Panc1 (cell line): ENCODE measurements at regions not wholly inside any gene's neighbourhood (a gene's known extent, or its start where the extent isn't known, plus 50 kb on each side); places are given as distances from the start of the nearest gene placed in this dataset.
"Not testable (repeated sequence)": the region's sequence is repeated elsewhere in the genome, so short reads cannot be mapped to it uniquely, and the experiment has no call there.

Source experiments
- ATAC-seq: fragments of 200-7000 bp; cut with Tn5 transposase; 2 replicates; pipeline ENCODE4 v1.9.1; 2020; ENCODE audit warnings: mild to moderate bottlenecking, moderate library complexity
- BruUV-seq: library from RNA; stranded (reverse); fragments of 400-500 nt; replicated peaks from 2 replicates; lab custom pipeline; 2021; lab: Mats Ljungman, UMichigan
- CTCF ChIA-PET: fragments of 300-600 bp; sonication (Branson Sonifier 250); formaldehyde crosslinking; loops from one replicate; lab custom pipeline; 2022; ENCODE audit warnings: antibody characterized with exemption; lab: Charles Lee
- POLR2A ChIA-PET: fragments of 300-600 bp; sonication (Branson Sonifier 250); formaldehyde crosslinking; loops from one replicate; lab custom pipeline; 2022; ENCODE audit warnings: antibody characterized with exemption; lab: Charles Lee
- DNase-seq: peaks from one replicate; pipeline ENCODE4 v3.0.0-alpha.2; 2010; ENCODE audit warnings: low read depth, low spot score
- H3K27ac ChIP-seq: 2 replicates; pipeline ENCODE4 v1.5.1; 2011; ENCODE audit warnings: mild to moderate bottlenecking, low read length, inconsistent platforms
- H3K27me3 ChIP-seq: fragments of 200-500 bp; sonication (Bioruptor generic); 2 replicates; pipeline ENCODE4 v1.6.0; 2014; ENCODE audit warnings: low read length, inconsistent platforms; ENCODE audit not compliant: control insufficient read depth, insufficient read depth
- H3K36me3 ChIP-seq: fragments of 200-500 bp; sonication (Bioruptor generic); 2 replicates; pipeline ENCODE4 v1.5.1; 2014; ENCODE audit warnings: inconsistent platforms, mild to moderate bottlenecking, low read length, moderate library complexity; ENCODE audit not compliant: control insufficient read depth, insufficient read depth
- H3K4me1 ChIP-seq: 2 replicates; pipeline ENCODE4 v1.5.1; 2011; ENCODE audit warnings: inconsistent platforms, mild to moderate bottlenecking, low read length, moderate library complexity; ENCODE audit not compliant: control insufficient read depth, insufficient read depth
- H3K4me3 ChIP-seq, 2 experiments: 2 replicates each; pipeline ENCODE4 v1.5.1; 2011 to 2012; ENCODE audit warnings: low read depth in 2 of 2, low read length in 2 of 2, mild to moderate bottlenecking in 2 of 2, inconsistent platforms in 1 of 2, moderate library complexity in 1 of 2
- H3K9me3 ChIP-seq: fragments of 200-500 bp; sonication (Bioruptor generic); 2 replicates; pipeline ENCODE4 v1.5.1; 2014; ENCODE audit warnings: low read depth, mild to moderate bottlenecking, inconsistent platforms, low read length, moderate library complexity; ENCODE audit not compliant: control insufficient read depth, insufficient read depth
- POLR2AphosphoS5 ChIP-seq: IDR thresholded peaks from 2 replicates; pipeline ENCODE4 v1.6.1; 2012; ENCODE audit warnings: mild to moderate bottlenecking, low read depth, low read length, moderate library complexity
- SIN3A ChIP-seq: IDR thresholded peaks from 2 replicates; pipeline ENCODE4 v1.6.1; 2012; ENCODE audit warnings: low read depth, mild to moderate bottlenecking, low read length, moderate library complexity, borderline replicate concordance; ENCODE audit not compliant: insufficient read depth
- TCF7L2 ChIP-seq: IDR thresholded peaks from 2 replicates; pipeline ENCODE4 v1.6.1; 2011; ENCODE audit warnings: mild to moderate bottlenecking, low read depth, low read length, inconsistent platforms
- in situ Hi-C: cut with HindIII; loops from 2 replicates; pipeline ENCODE4 v1.10.0; 2016; ENCODE audit warnings: low sequenced_read_pairs, low pct_unique_long_range_greater_than_20kb
- intact Hi-C: fragments of 100-400 bp; cut with micrococcal nuclease; formaldehyde crosslinking; loops from one replicate; pipeline ENCODE4 v1.10.0; 2022; ENCODE audit not compliant: unreplicated experiment
- TF ChIP-seq, protein P1 (sequence below), 2 experiments: IDR thresholded peaks; 2 replicates each; pipeline ENCODE4 v1.6.1; 2011 to 2012; ENCODE audit warnings: low read depth in 2 of 2, control low read depth in 1 of 2, low read length in 1 of 2, mild to moderate bottlenecking in 1 of 2, moderate library complexity in 1 of 2; ENCODE audit not compliant: insufficient read depth in 1 of 2
- TF ChIP-seq, protein P2 (sequence below): fragments of 450-650 bp; IDR thresholded peaks from 2 replicates; pipeline ENCODE4 v1.5.1; 2017; ENCODE audit warnings: mild to moderate bottlenecking

DNA sequence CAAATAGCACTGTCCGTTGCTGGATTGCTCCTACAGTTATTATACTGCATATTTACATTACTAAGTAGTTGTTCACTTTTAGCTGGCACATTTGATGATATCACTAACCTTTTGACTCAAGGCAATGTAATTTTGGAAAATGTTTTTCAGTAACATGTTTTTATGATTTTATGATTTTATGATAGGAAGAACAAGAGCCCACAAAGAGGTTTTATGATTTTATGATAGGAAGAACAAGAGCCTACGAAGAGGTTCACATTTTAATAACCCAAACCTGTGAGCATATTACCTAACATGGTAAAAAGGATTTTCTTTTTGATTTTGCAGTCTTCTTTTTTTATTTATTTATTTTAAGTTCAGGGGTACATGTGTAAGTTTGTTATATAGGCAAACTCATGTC, 172.3 kb upstream of the TPM1 start:
- no peak overlapping the region for H3K27ac ChIP-seq
- no TSS peak for BruUV-seq
- POLR2A ChIA-PET = no interaction called here
- intact Hi-C loops (no loop called here), in situ Hi-C loops (no loop called here)
- TF ChIP-seq SIN3A (no peak), TCF7L2 (no peak), POLR2AphosphoS5 (no peak)
- TF ChIP-seq, protein P1, sequence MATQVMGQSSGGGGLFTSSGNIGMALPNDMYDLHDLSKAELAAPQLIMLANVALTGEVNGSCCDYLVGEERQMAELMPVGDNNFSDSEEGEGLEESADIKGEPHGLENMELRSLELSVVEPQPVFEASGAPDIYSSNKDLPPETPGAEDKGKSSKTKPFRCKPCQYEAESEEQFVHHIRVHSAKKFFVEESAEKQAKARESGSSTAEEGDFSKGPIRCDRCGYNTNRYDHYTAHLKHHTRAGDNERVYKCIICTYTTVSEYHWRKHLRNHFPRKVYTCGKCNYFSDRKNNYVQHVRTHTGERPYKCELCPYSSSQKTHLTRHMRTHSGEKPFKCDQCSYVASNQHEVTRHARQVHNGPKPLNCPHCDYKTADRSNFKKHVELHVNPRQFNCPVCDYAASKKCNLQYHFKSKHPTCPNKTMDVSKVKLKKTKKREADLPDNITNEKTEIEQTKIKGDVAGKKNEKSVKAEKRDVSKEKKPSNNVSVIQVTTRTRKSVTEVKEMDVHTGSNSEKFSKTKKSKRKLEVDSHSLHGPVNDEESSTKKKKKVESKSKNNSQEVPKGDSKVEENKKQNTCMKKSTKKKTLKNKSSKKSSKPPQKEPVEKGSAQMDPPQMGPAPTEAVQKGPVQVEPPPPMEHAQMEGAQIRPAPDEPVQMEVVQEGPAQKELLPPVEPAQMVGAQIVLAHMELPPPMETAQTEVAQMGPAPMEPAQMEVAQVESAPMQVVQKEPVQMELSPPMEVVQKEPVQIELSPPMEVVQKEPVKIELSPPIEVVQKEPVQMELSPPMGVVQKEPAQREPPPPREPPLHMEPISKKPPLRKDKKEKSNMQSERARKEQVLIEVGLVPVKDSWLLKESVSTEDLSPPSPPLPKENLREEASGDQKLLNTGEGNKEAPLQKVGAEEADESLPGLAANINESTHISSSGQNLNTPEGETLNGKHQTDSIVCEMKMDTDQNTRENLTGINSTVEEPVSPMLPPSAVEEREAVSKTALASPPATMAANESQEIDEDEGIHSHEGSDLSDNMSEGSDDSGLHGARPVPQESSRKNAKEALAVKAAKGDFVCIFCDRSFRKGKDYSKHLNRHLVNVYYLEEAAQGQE (IDR thresholded peaks at IDR 0.05; ENCODE audit: insufficient read depth in 1 of 2, low read depth in 2 of 2, low read length in 1 of 2) = no peak
- TF ChIP-seq, protein P2, sequence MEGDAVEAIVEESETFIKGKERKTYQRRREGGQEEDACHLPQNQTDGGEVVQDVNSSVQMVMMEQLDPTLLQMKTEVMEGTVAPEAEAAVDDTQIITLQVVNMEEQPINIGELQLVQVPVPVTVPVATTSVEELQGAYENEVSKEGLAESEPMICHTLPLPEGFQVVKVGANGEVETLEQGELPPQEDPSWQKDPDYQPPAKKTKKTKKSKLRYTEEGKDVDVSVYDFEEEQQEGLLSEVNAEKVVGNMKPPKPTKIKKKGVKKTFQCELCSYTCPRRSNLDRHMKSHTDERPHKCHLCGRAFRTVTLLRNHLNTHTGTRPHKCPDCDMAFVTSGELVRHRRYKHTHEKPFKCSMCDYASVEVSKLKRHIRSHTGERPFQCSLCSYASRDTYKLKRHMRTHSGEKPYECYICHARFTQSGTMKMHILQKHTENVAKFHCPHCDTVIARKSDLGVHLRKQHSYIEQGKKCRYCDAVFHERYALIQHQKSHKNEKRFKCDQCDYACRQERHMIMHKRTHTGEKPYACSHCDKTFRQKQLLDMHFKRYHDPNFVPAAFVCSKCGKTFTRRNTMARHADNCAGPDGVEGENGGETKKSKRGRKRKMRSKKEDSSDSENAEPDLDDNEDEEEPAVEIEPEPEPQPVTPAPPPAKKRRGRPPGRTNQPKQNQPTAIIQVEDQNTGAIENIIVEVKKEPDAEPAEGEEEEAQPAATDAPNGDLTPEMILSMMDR = no peak
- H3K4me1 ChIP-seq = no peaks in the 10 kb centered on the region
- no peak overlapping the region for H3K4me3 ChIP-seq
- no peaks in the 10 kb centered on the region for H3K9me3 ChIP-seq
- DNase-seq (no peak), ATAC-seq (no peak)
- CTCF ChIA-PET = no interaction called here
- no peaks in the 10 kb centered on the region for H3K36me3 ChIP-seq
- no peaks in the 10 kb centered on the region for H3K27me3 ChIP-seq

DNA sequence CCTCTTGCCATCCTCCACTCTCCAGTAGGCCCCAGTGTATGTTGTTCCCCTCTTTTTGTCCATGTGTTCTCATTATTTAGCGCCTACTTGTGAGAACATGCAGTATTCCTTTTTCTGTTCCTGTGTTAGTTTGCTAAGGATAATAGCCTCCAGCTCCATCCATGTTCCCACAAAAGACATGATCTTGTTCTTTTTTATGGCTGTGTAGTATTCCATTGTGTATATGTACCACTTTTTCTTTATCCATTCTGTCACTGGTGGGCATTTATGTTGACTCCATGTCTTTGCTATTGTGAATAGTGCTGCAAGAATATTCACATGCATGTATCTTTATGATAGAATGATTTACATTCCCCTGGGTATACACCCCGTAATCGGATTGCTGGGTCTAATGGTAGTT, 171.8 kb upstream of the TPM1 start:
- in situ Hi-C loops, BruUV-seq, CTCF ChIA-PET, H3K27me3 ChIP-seq, DNase-seq, H3K27ac ChIP-seq, ATAC-seq, H3K36me3 ChIP-seq, H3K4me3 ChIP-seq, intact Hi-C loops, H3K4me1 ChIP-seq, POLR2A ChIA-PET, H3K9me3 ChIP-seq: not testable (repeated sequence)

DNA sequence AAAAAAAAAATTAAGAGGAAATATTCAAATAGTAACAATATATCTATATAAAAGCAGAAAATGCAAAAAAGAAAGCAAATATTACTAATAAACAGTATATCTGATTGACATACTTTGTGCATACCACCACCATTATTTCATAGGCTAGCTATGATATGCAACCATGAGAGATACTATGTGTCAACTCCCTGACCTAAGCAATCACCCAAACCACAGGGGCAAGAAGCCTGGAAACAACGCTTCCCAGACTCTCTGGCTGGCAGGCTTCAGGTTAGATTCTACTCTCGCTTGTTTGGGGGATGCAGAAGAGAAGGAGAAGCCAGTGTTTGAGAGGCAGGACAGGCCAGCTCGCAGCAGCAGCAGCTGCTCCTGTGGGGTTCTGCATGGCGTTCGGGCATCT, 169.3 kb upstream of the TPM1 start:
- no peaks in the 10 kb centered on the region for H3K36me3 ChIP-seq
- DNase-seq (no peak), ATAC-seq (no peak)
- ChIA-PET POLR2A (no interaction called here), CTCF (no interaction called here)
- no peak overlapping the region for H3K4me3 ChIP-seq
- intact Hi-C loops = no loop called here
- H3K9me3 ChIP-seq = no peaks in the 10 kb centered on the region
- no peaks in the 10 kb centered on the region for H3K27me3 ChIP-seq
- TF ChIP-seq TCF7L2 (no peak), POLR2AphosphoS5 (no peak), SIN3A (no peak)
- TF ChIP-seq, protein P1 (IDR thresholded peaks at IDR 0.05; ENCODE audit: insufficient read depth in 1 of 2, low read depth in 2 of 2, low read length in 1 of 2) = no peak
- TF ChIP-seq, protein P2 = no peak
- no peaks in the 10 kb centered on the region for H3K4me1 ChIP-seq
- BruUV-seq = no TSS peak
- no peak overlapping the region for H3K27ac ChIP-seq
- in situ Hi-C loops = no loop called here
